Liver (tissue), 3 donors: ENCODE measurements at regions not wholly inside any gene's neighbourhood (a gene's known extent, or its start where the extent isn't known, plus 50 kb on each side); places are given as distances from the start of the nearest gene placed in this dataset.

Experiments used
- ATF3 ChIP-seq: IDR thresholded peaks from 2 replicates; pipeline ENCODE4 v1.6.1; 2016; ENCODE audit warnings: antibody characterized with exemption
- CTCF ChIP-seq: fragments of 150-350 bp; IDR thresholded peaks from 2 replicates; pipeline ENCODE4 v1.5.1; 2017; ENCODE audit warnings: improper control_type of control experiment, low read depth, low read length; ENCODE audit not compliant: missing input control
- FOXA1 ChIP-seq: IDR thresholded peaks from 2 replicates; pipeline ENCODE4 v1.6.1; 2016; ENCODE audit warnings: antibody characterized with exemption
- JUND ChIP-seq, 2 donors: IDR thresholded peaks; 2 replicates each; pipeline ENCODE4 v1.6.1; 2016; ENCODE audit warnings: antibody characterized with exemption in 2 of 2
- MAX ChIP-seq: IDR thresholded peaks from 2 replicates; pipeline ENCODE4 v1.6.1; 2016; ENCODE audit warnings: antibody characterized with exemption
- RAD21 ChIP-seq, 2 donors: IDR thresholded peaks; 2 replicates each; pipeline ENCODE4 v1.6.1; 2016; ENCODE audit warnings: antibody characterized with exemption in 2 of 2, mild to moderate bottlenecking in 2 of 2
- REST ChIP-seq: IDR thresholded peaks from 2 replicates; pipeline ENCODE4 v1.6.1; 2016; ENCODE audit warnings: antibody characterized with exemption, mild to moderate bottlenecking
- RXRA ChIP-seq, 2 donors: IDR thresholded peaks; 2 replicates each; pipeline ENCODE4 v1.6.1; 2017 to 2018; ENCODE audit warnings: antibody characterized with exemption in 2 of 2, mild to moderate bottlenecking in 1 of 2
- YY1 ChIP-seq: IDR thresholded peaks from 2 replicates; pipeline ENCODE4 v1.6.1; 2016; ENCODE audit warnings: antibody characterized with exemption, mild to moderate bottlenecking
- ZBTB33 ChIP-seq: IDR thresholded peaks from 2 replicates; pipeline ENCODE4 v1.6.1; 2016; ENCODE audit warnings: antibody characterized with exemption
- donor health status: healthy.
- donor health status: healthy.

- TF ChIP-seq CTCF (peak; percentile 70), RAD21 (IDR thresholded peaks at IDR 0.05) (peak; percentile 73 to 85), REST (no peak), FOXA1 (no peak), RXRA (IDR thresholded peaks at IDR 0.05) (no peak), ATF3 (no peak), JUND (IDR thresholded peaks at IDR 0.05) (no peak), MAX (no peak), YY1 (no peak), ZBTB33 (no peak)
Observed at GRCh38 chr5:130871346-130872086, 293.5 kb downstream of the HINT1 start.
